ENCODE measurements at regions not wholly inside any gene's neighbourhood (a gene's known extent, or its start where the extent isn't known, plus 50 kb on each side); places are given as distances from the start of the nearest gene placed in this dataset.
"Not testable (repeated sequence)": the region's sequence is repeated elsewhere in the genome, so short reads cannot be mapped to it uniquely, and the experiment has no call there.

- DNase-seq (ENCODE audit: low spot score) = no peak
Observed at GRCh38 chr2:77721593-77721992, 199.4 kb upstream of the LRRTM4 start.

- no peak for DNase-seq (ENCODE audit: low spot score)
Observed at GRCh38 chr2:77725045-77725444, 202.9 kb upstream of the LRRTM4 start.

DNA sequence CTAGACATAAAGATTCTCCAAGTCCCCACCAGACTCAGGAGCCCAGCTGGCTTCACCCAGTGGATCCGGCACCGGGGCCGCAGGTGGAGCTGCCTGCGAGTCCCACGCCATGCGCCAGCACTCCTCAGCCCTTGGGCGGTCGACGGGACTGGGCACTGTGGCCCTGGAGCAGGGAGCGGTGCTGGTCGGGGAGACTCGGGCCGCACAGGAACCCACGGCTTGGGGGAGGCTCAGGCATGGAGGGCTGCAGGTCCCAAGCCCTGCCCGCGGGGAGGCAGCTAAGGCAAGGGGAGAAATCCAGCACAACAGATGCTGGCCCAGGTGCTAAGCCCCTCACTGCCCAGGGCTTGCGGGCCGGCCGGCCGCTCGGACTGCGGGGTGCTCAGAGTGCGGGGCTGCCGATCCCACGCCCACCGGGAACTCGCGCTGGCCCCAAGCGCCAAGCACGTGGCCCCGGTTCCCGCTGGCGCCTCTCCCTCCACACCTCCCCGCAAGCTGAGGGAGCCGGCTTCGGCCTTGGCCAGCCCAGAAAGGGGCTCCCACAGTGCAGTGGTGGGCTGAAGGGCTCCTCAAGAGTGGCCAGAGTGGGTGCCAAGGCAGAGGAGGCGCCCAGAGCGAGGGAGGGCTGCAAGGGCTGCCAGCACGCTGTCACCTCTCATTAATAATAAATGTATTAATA, 212.6 kb upstream of the LRRTM4 start:
- DNase-seq (ENCODE audit: low spot score) = not testable (repeated sequence)

- no peak for DNase-seq (ENCODE audit: low spot score)
Observed at GRCh38 chr2:77737236-77737635, 215.1 kb upstream of the LRRTM4 start.

- no peak for DNase-seq (ENCODE audit: low spot score)
Observed at GRCh38 chr2:77746780-77747179, 224.6 kb upstream of the LRRTM4 start.

GRCh38 chr2:77753710-77754345, 231.7 kb upstream of the LRRTM4 start:
- DNase-seq (ENCODE audit: low spot score) = not testable (repeated sequence)

GRCh38 chr2:77767388-77768076, 245.4 kb upstream of the LRRTM4 start:
- DNase-seq (ENCODE audit: low spot score) = no peak

DNA sequence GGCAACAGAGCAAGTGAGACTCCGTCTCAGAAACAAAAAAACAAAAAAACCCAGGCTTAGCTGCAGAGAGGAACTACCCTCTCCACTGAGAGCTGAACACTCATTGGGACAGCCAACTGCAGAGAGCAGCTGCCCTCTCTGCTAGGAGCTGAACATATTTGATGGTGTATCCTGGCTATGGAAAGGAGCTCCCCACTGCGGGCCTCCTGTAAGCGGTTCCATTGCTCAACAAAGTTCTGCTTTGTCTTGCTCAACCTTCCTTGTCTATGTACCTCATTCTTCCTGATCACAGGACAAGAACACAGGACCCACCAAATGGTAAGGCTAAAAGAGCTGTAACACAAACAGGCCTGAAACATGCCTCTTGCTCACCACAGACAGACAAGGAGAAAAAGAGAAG, 246.3 kb upstream of the LRRTM4 start:
- no peak for DNase-seq (ENCODE audit: low spot score)

DNA sequence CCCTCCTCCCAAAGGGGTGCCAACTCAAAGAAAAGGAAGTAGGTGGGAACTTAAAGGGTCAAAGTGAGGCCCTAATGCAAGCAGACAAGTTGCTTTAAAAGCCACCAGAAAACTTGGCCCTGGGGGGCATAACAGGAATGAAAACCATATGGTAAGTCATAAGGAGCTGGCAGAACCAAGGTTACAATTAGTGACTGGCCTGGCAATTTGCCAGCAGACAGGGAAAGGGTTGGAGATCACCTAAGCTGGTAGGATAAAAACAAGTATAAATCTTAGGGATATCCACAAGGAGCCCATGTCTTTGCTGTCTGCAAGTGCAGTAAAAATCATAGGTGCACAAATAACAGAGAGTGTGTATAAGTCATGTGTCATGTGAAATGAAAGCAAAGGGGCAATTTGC, 256.7 kb upstream of the LRRTM4 start:
- no peak for DNase-seq (ENCODE audit: low spot score)

- DNase-seq (ENCODE audit: low spot score) = not testable (repeated sequence)
Observed at GRCh38 chr2:77793500-77793899, 271.3 kb upstream of the LRRTM4 start.

GRCh38 chr2:77796397-77796796, 274.2 kb upstream of the LRRTM4 start:
- DNase-seq (ENCODE audit: low spot score) = no peak

DNA sequence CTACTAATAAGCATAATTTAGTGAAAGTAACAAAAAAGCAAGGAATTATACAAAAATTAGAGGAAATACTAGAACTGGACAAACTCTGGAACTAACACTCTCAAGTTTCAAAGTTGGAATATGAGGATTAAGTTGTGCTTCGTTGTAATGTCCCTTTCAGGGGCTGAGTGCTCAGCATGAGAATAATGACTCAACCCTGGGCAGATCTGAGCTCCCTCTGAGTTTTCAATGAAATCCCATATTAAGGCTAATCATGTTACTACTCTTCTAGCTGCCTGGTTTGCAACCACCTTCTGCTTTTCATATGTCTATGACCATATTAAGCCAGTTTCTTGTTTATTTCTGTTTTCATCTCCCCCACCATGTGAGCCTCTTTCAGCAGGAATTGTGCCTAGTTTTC, 274.9 kb upstream of the LRRTM4 start:
- DNase-seq (ENCODE audit: low spot score) = no peak

- DNase-seq (ENCODE audit: low spot score) = no peak
Observed at GRCh38 chr2:77800410-77800809, 278.2 kb upstream of the LRRTM4 start.

- peak; percentile 42 for DNase-seq (ENCODE audit: low spot score)
Observed at GRCh38 chr2:77807531-77808215, 285.5 kb upstream of the LRRTM4 start.

GRCh38 chr2:77808599-77808998, 286.4 kb upstream of the LRRTM4 start:
- DNase-seq (ENCODE audit: low spot score) = no peak

GRCh38 chr2:77813599-77813998, 291.4 kb upstream of the LRRTM4 start:
- DNase-seq (ENCODE audit: low spot score) = no peak

GRCh38 chr2:77816618-77817017, 294.4 kb upstream of the LRRTM4 start:
- no peak for DNase-seq (ENCODE audit: low spot score)

DNA sequence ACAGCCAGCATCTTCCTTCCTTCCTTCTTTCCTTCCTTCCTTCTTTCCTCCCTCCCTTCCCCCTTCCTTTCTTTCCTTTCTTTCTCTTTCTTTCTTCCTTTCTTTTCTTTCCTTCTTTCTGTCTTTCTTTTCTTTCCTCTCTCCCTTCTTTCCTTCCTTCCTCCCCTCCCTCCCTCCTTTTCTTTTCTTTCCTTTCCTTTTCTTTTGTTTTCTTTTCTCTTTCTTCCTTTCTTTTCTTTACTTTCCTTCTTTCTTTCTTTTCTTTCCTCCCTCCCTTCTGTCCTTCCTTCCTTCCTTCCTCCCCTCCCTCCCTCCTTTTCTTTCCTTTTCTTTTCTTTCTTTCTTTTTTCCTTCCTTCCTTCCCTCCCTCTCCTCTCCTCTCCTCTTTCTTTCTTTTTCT, 296.0 kb upstream of the LRRTM4 start:
- no peak for DNase-seq (ENCODE audit: low spot score)

GRCh38 chr2:77823028-77823427, 300.9 kb upstream of the LRRTM4 start:
- no peak for DNase-seq (ENCODE audit: low spot score)

- DNase-seq (ENCODE audit: low spot score) = no peak
Observed at GRCh38 chr2:77831060-77831459, 308.9 kb upstream of the LRRTM4 start.

- DNase-seq (ENCODE audit: low spot score) = no peak
Observed at GRCh38 chr2:77831471-77831870, 309.3 kb upstream of the LRRTM4 start.

DNA sequence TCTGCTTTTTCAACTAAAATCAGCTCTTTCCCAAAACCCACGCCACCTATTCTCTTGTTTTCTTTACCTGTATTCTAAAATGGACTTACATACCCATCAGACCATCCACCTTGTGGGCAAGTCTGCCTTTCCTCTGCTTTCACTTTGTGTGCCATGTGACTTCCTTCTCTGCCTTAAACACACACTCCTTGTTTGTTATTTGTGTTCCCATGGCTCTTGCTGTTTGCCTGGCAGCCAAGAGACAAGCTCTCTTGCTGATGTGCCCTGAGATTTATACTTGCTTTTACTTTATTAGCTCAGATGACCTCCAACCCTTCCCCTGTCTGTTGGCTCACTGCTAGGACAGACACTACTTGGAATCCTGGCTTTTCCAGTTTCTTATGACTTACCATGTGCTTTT, 309.7 kb upstream of the LRRTM4 start:
- DNase-seq (ENCODE audit: low spot score) = no peak

Data from SW480 (cell line).